ENCODE measurements at regions not wholly inside any gene's neighbourhood (a gene's known extent, or its start where the extent isn't known, plus 50 kb on each side); places are given as distances from the start of the nearest gene placed in this dataset.

GRCh38 chr12:24099576-24099975 lies 150.1 kb upstream of the SOX5 start:
- intact Hi-C loops (cut with DNase I; ENCODE audit: low total_unique reads), result no loop called here
- peaks cover 0 to 2% (median 0%) of the 10 kb centered on the region in 3 donors for H3K9me3 ChIP-seq
- no peak for DNase-seq
- H3K27ac ChIP-seq, result no peak overlapping the region
- no peaks in the 10 kb centered on the region for H3K36me3 ChIP-seq
- no peak overlapping the region for H3K4me3 ChIP-seq
- peaks cover 0 to 4% (median 0%) of the 10 kb centered on the region in 4 donors for H3K4me1 ChIP-seq
- no peak for TF ChIP-seq CTCF (IDR thresholded peaks at IDR 0.05)
- no peaks in the 10 kb centered on the region for H3K27me3 ChIP-seq

DNA sequence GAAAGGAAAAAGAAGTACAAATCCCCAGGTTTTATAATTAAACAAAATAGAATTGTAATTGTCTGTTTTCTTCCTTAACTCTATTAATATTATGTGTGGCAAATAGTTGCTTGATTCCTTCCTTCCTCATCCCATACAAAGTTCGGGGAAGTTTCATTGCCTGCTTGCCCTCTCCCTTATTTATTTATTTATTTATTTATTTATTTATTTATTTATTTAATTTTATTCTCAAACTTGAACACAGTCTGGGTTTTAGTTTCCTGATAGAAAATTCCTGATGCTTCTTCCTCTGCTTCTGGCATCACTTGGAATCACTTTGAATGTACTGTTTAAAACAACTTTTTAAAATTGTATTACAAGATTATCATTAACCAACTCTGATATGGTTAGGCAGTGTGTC lies 145.8 kb upstream of the SOX5 start:
- Histone ChIP-seq H3K9me3 (no peaks in the 10 kb centered on the region), H3K4me3 (no peak overlapping the region), H3K4me1 (peaks cover 0 to 7% (median 0%) of the 10 kb centered on the region in 4 donors), H3K27ac (no peak overlapping the region), H3K27me3 (no peaks in the 10 kb centered on the region), H3K36me3 (no peaks in the 10 kb centered on the region)
- no peak for TF ChIP-seq CTCF (IDR thresholded peaks at IDR 0.05)
- intact Hi-C loops (cut with DNase I; ENCODE audit: low total_unique reads), result no loop called here
- DNase-seq, result no peak

DNA sequence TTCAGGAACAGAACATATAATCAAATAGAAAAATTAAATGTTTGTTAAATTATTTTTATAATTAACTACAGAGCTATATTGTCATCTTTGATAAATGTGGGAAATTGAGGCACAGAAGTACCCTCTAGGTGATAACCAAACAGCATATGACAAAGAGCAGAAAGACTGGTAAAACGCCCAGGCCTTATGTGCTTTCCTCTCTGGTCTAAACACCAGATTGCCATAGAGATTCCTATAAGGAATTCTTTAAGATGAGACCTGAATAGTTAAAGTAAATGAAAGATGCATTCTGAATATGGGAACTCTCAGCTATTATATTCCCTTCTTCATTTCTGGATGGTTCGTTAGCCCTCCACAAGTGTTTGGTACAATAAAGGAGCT lies 140.0 kb upstream of the SOX5 start:
- H3K9me3 ChIP-seq, result no peaks in the 10 kb centered on the region
- no peak overlapping the region for H3K27ac ChIP-seq
- TF ChIP-seq CTCF (IDR thresholded peaks at IDR 0.05), result no peak
- H3K27me3 ChIP-seq, result no peaks in the 10 kb centered on the region
- no peak for DNase-seq
- no peaks in the 10 kb centered on the region for H3K36me3 ChIP-seq
- H3K4me1 ChIP-seq, result peaks cover 0 to 19% (median 4%) of the 10 kb centered on the region in 4 donors
- H3K4me3 ChIP-seq, result no peak overlapping the region
- intact Hi-C loops (cut with DNase I; ENCODE audit: low total_unique reads), result no loop called here

DNA sequence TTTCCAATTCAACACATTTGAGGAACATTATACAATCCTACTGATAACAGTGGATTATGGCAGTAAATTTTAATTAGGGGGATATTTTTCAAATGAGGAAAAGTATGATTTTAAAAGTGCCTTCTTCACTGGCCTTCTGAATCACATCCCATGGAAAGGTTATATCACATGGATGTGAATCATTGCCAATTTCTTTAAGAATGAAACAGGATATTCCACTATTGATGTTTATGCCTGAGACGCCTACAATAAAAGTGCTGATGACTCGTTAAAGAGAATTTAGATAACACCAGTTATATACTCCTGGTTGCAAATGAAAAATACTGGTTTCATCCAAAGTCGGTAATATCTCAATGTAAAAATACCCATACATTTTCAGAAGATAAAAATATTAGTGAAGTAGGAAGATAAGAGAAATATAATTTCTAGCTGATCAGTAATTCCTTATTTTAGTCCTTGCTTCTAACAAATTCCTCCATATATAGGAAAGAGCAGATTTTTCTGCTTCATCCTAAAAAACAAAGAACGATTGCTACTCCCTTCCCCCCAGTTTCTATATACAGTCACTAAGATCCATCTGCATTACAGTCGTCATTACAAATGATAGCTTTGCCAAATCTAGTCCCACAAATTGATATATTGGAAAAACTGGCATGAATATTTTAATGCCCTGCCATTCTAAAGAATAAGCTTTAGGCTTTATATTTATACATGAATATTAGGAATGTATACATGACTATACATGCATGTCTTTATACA lies 139.5 kb upstream of the SOX5 start:
- no peak overlapping the region for H3K4me3 ChIP-seq
- no peak overlapping the region for H3K27ac ChIP-seq
- no peak for TF ChIP-seq CTCF (IDR thresholded peaks at IDR 0.05)
- H3K36me3 ChIP-seq, result no peaks in the 10 kb centered on the region
- peaks cover 0 to 17% (median 4%) of the 10 kb centered on the region in 4 donors for H3K4me1 ChIP-seq
- H3K9me3 ChIP-seq, result no peaks in the 10 kb centered on the region
- DNase-seq, result no peak
- intact Hi-C loops (cut with DNase I; ENCODE audit: low total_unique reads), result no loop called here
- H3K27me3 ChIP-seq, result no peaks in the 10 kb centered on the region

DNA sequence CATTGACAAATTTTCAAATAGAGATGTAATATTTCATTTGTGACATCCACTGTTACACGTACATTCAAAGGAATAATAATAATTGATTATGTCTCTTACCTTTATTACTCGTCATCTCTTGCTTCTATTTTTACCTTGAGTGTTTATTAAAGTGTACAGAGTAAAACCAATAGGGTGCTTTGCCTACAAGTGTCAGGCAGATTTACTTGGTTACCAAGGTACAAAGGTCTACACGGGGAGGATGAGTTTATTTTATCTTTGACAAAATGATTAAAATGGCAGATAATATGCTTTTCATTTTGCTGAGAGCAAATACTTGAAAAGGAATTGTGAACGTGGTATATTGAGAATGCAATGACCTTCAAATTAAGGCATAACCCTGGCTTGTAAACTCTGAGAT lies 137.8 kb upstream of the SOX5 start:
- no peak for TF ChIP-seq CTCF (IDR thresholded peaks at IDR 0.05)
- intact Hi-C loops (cut with DNase I; ENCODE audit: low total_unique reads), result no loop called here
- no peak overlapping the region for H3K27ac ChIP-seq
- H3K4me3 ChIP-seq, result no peak overlapping the region
- H3K27me3 ChIP-seq, result no peaks in the 10 kb centered on the region
- DNase-seq, result no peak
- no peaks in the 10 kb centered on the region for H3K36me3 ChIP-seq
- H3K9me3 ChIP-seq, result no peaks in the 10 kb centered on the region
- peaks cover 0 to 17% (median 4%) of the 10 kb centered on the region in 4 donors for H3K4me1 ChIP-seq
